Endothelial cell (in vitro differentiated cells): ENCODE measurements at regions not wholly inside any gene's neighbourhood (a gene's known extent, or its start where the extent isn't known, plus 50 kb on each side); places are given as distances from the start of the nearest gene placed in this dataset.

ENCODE experiments used
- DNase-seq: peaks from one replicate; pipeline ENCODE4 v3.0.0; 2021; ENCODE audit warnings: low spot score
- H3K27ac Mint-ChIP-seq: one replicate; pipeline ENCODE4 v1.8.0; 2021; ENCODE audit warnings: mixed read lengths, inconsistent platforms; ENCODE audit not compliant: unreplicated experiment
- H3K27me3 Mint-ChIP-seq: one replicate; pipeline ENCODE4 v1.8.0; 2021; ENCODE audit warnings: mild to moderate bottlenecking, moderate library complexity, mixed read lengths, inconsistent platforms; ENCODE audit not compliant: unreplicated experiment
- H3K36me3 Mint-ChIP-seq: one replicate; pipeline ENCODE4 v1.8.0; 2021; ENCODE audit warnings: mild to moderate bottlenecking, low read depth, mixed read lengths, inconsistent platforms; ENCODE audit not compliant: unreplicated experiment
- H3K4me1 Mint-ChIP-seq: one replicate; pipeline ENCODE4 v1.8.0; 2021; ENCODE audit warnings: mild to moderate bottlenecking, mixed read lengths, inconsistent platforms; ENCODE audit not compliant: unreplicated experiment
- H3K4me3 Mint-ChIP-seq: one replicate; pipeline ENCODE4 v1.8.0; 2021; ENCODE audit warnings: mild to moderate bottlenecking, mixed read lengths, inconsistent platforms; ENCODE audit not compliant: unreplicated experiment
- H3K9me3 Mint-ChIP-seq: one replicate; pipeline ENCODE4 v1.8.0; 2021; ENCODE audit warnings: mixed read lengths, inconsistent platforms; ENCODE audit not compliant: unreplicated experiment
- CTCF ChIP-seq: fragments of 200-600 bp; sonication (generic); IDR thresholded peaks from one replicate; pipeline ENCODE4 v1.5.0; 2021; ENCODE audit warnings: antibody characterized with exemption; ENCODE audit not compliant: unreplicated experiment

- no peak for DNase-seq
- H3K9me3 Mint-ChIP-seq = no peaks in the 10 kb centered on the region
- no peaks in the 10 kb centered on the region for H3K27me3 Mint-ChIP-seq
- H3K4me3 Mint-ChIP-seq = no peak overlapping the region
- no peak overlapping the region for H3K27ac Mint-ChIP-seq
- TF ChIP-seq CTCF = no peak
- no peaks in the 10 kb centered on the region for H3K4me1 Mint-ChIP-seq
- no peaks in the 10 kb centered on the region for H3K36me3 Mint-ChIP-seq
These were observed 291.1 kb downstream of the QDPR start for GRCh38 chr4:17220816-17221215.

- Mint-ChIP-seq H3K27ac (no peak overlapping the region), H3K4me3 (no peak overlapping the region), H3K36me3 (peaks cover 7% of the 10 kb centered on the region), H3K27me3 (no peaks in the 10 kb centered on the region), H3K9me3 (peaks cover 4% of the 10 kb centered on the region), H3K4me1 (no peaks in the 10 kb centered on the region)
- no peak for TF ChIP-seq CTCF
- DNase-seq = no peak
These were observed 293.1 kb downstream of the QDPR start for GRCh38 chr4:17218786-17219185.

GRCh38 chr4:17206829-17207801 is 304.8 kb downstream of the QDPR start:
- no peaks in the 10 kb centered on the region for H3K36me3 Mint-ChIP-seq
- no peaks in the 10 kb centered on the region for H3K4me1 Mint-ChIP-seq
- H3K27ac Mint-ChIP-seq = no peak overlapping the region
- H3K4me3 Mint-ChIP-seq = no peak overlapping the region
- H3K9me3 Mint-ChIP-seq = no peaks in the 10 kb centered on the region
- TF ChIP-seq CTCF = no peak
- no peak for DNase-seq
- no peaks in the 10 kb centered on the region for H3K27me3 Mint-ChIP-seq

- no peak overlapping the region for H3K27ac Mint-ChIP-seq
- H3K4me3 Mint-ChIP-seq = no peak overlapping the region
- no peaks in the 10 kb centered on the region for H3K27me3 Mint-ChIP-seq
These were observed 306.5 kb upstream of the LDB2 start for GRCh38 chr4:17204908-17205307.

More at GRCh38 chr4:17204908-17205307, 306.5 kb upstream of the LDB2 start:
- no peak for DNase-seq
- Mint-ChIP-seq H3K36me3 (no peaks in the 10 kb centered on the region), H3K9me3 (no peaks in the 10 kb centered on the region), H3K4me1 (no peaks in the 10 kb centered on the region)
- TF ChIP-seq CTCF = no peak
